ENCODE measurements at regions not wholly inside any gene's neighbourhood (a gene's known extent, or its start where the extent isn't known, plus 50 kb on each side); places are given as distances from the start of the nearest gene placed in this dataset.

- intact Hi-C loops (cut with micrococcal nuclease; ENCODE audit: unreplicated experiment) = no loop called here
- no peak for ATAC-seq
- no TSS peak for BruUV-seq (replicated peaks)
- TF ChIP-seq SIN3A (IDR thresholded peaks at IDR 0.05; ENCODE audit: borderline replicate concordance, insufficient read depth, low read depth, low read length) (no peak), TCF7L2 (IDR thresholded peaks at IDR 0.05; ENCODE audit: low read depth, low read length) (no peak)
- in situ Hi-C loops (cut with HindIII; ENCODE audit: low pct_unique_long_range_greater_than_20kb, low sequenced_read_pairs) = no loop called here
- H3K36me3 ChIP-seq (ENCODE audit: control insufficient read depth, insufficient read depth, low read length) = no peaks in the 10 kb centered on the region
- ChIA-PET CTCF (no interaction called here), POLR2A (no interaction called here)
- no peaks in the 10 kb centered on the region for H3K9me3 ChIP-seq (ENCODE audit: control insufficient read depth, insufficient read depth, low read depth, low read length)
- H3K4me1 ChIP-seq (ENCODE audit: control insufficient read depth, insufficient read depth, low read length) = no peaks in the 10 kb centered on the region
- H3K4me3 ChIP-seq (ENCODE audit: low read depth in 2 of 2, low read length in 2 of 2) = no peak overlapping the region
- H3K27me3 ChIP-seq (ENCODE audit: control insufficient read depth, insufficient read depth, low read length) = no peaks in the 10 kb centered on the region
- no peak overlapping the region for H3K27ac ChIP-seq (ENCODE audit: low read length)
- no peak for DNase-seq (ENCODE audit: low read depth, low spot score)
Measured at GRCh38 chrX:140360924-140361323, 143.9 kb downstream of the SOX3 start.

GRCh38 chrX:140360284-140360683, 144.6 kb downstream of the SOX3 start:
- Histone ChIP-seq H3K4me1 (ENCODE audit: control insufficient read depth, insufficient read depth, low read length) (no peaks in the 10 kb centered on the region), H3K36me3 (ENCODE audit: control insufficient read depth, insufficient read depth, low read length) (no peaks in the 10 kb centered on the region), H3K4me3 (ENCODE audit: low read depth in 2 of 2, low read length in 2 of 2) (no peak overlapping the region), H3K27ac (ENCODE audit: low read length) (no peak overlapping the region), H3K9me3 (ENCODE audit: control insufficient read depth, insufficient read depth, low read depth, low read length) (no peaks in the 10 kb centered on the region), H3K27me3 (ENCODE audit: control insufficient read depth, insufficient read depth, low read length) (no peaks in the 10 kb centered on the region)
- no TSS peak for BruUV-seq (replicated peaks)
- CTCF ChIA-PET = no interaction called here
- ATAC-seq (no peak), DNase-seq (ENCODE audit: low read depth, low spot score) (no peak)
- POLR2A ChIA-PET = no interaction called here
- TF ChIP-seq CTCF (IDR thresholded peaks at IDR 0.05) = no peak
- no peak for TF ChIP-seq POLR2AphosphoS5 (IDR thresholded peaks at IDR 0.05; ENCODE audit: low read depth, low read length)
- no peak for TF ChIP-seq TCF7L2 (IDR thresholded peaks at IDR 0.05; ENCODE audit: low read depth, low read length)
- no peak for TF ChIP-seq REST (IDR thresholded peaks at IDR 0.05; ENCODE audit: insufficient read depth in 1 of 2, low read depth in 2 of 2, low read length in 1 of 2)
- no peak for TF ChIP-seq SIN3A (IDR thresholded peaks at IDR 0.05; ENCODE audit: borderline replicate concordance, insufficient read depth, low read depth, low read length)
- in situ Hi-C loops (cut with HindIII; ENCODE audit: low pct_unique_long_range_greater_than_20kb, low sequenced_read_pairs) (no loop called here), intact Hi-C loops (cut with micrococcal nuclease; ENCODE audit: unreplicated experiment) (no loop called here)

GRCh38 chrX:140355922-140356321, 148.9 kb downstream of the SOX3 start:
- ATAC-seq (no peak), DNase-seq (ENCODE audit: low read depth, low spot score) (no peak)
- BruUV-seq (replicated peaks) = no TSS peak
- ChIA-PET POLR2A (no interaction called here), CTCF (no interaction called here)
- Histone ChIP-seq H3K9me3 (ENCODE audit: control insufficient read depth, insufficient read depth, low read depth, low read length) (no peaks in the 10 kb centered on the region), H3K27me3 (ENCODE audit: control insufficient read depth, insufficient read depth, low read length) (no peaks in the 10 kb centered on the region), H3K36me3 (ENCODE audit: control insufficient read depth, insufficient read depth, low read length) (no peaks in the 10 kb centered on the region), H3K4me3 (ENCODE audit: low read depth in 2 of 2, low read length in 2 of 2) (no peak overlapping the region), H3K27ac (ENCODE audit: low read length) (no peak overlapping the region), H3K4me1 (ENCODE audit: control insufficient read depth, insufficient read depth, low read length) (no peaks in the 10 kb centered on the region)
- intact Hi-C loops (cut with micrococcal nuclease; ENCODE audit: unreplicated experiment) (no loop called here), in situ Hi-C loops (cut with HindIII; ENCODE audit: low pct_unique_long_range_greater_than_20kb, low sequenced_read_pairs) (no loop called here)
- TF ChIP-seq TCF7L2 (IDR thresholded peaks at IDR 0.05; ENCODE audit: low read depth, low read length) (no peak), POLR2AphosphoS5 (IDR thresholded peaks at IDR 0.05; ENCODE audit: low read depth, low read length) (no peak), SIN3A (IDR thresholded peaks at IDR 0.05; ENCODE audit: borderline replicate concordance, insufficient read depth, low read depth, low read length) (no peak), CTCF (IDR thresholded peaks at IDR 0.05) (no peak), REST (IDR thresholded peaks at IDR 0.05; ENCODE audit: insufficient read depth in 1 of 2, low read depth in 2 of 2, low read length in 1 of 2) (no peak)
